Gastroesophageal sphincter (tissue), 4 donors: ENCODE measurements at regions not wholly inside any gene's neighbourhood (a gene's known extent, or its start where the extent isn't known, plus 50 kb on each side); places are given as distances from the start of the nearest gene placed in this dataset.
"Not testable (repeated sequence)": the region's sequence is repeated elsewhere in the genome, so short reads cannot be mapped to it uniquely, and the experiment has no call there.

ENCODE experiments used
- ATAC-seq: fragments of 150-250 bp; one replicate; pipeline ENCODE4 v1.9.1; 2016; ENCODE audit warnings: mild to moderate bottlenecking, moderate library complexity
- H3K27ac ChIP-seq, 4 donors: fragments of 200-600 bp; sonication (generic) in 3 of 4; 1 replicate in 3 of 4; 2 replicates in 1 of 4; pipeline ENCODE4 v1.5.1; 2016 to 2019
- H3K27me3 ChIP-seq: fragments of 200-600 bp; sonication (generic); one replicate; pipeline ENCODE4 v1.5.1; 2019
- H3K36me3 ChIP-seq, 2 donors: fragments of 200-600 bp; sonication (generic); one replicate each; pipeline ENCODE4 v1.5.1; 2019; ENCODE audit warnings: control low read depth in 1 of 2
- H3K4me1 ChIP-seq, 3 donors: fragments of 200-600 bp; sonication (generic); 1 replicate in 2 of 3; 2 replicates in 1 of 3; pipeline ENCODE4 v1.5.1; 2016 to 2019; ENCODE audit warnings: control low read depth in 2 of 3
- H3K4me3 ChIP-seq, 2 donors: fragments of 200-600 bp; sonication (generic); one replicate each; pipeline ENCODE4 v1.5.1; 2019; ENCODE audit warnings: mild to moderate bottlenecking in 1 of 2, moderate library complexity in 1 of 2
- H3K9me3 ChIP-seq, 3 donors: fragments of 200-600 bp; sonication (generic); one replicate each; pipeline ENCODE4 v1.5.1; 2017 to 2019; ENCODE audit warnings: control low read depth in 2 of 3
- CTCF ChIP-seq, 4 experiments: fragments of 200-600 bp in 2 of 4; fragments of 450-650 bp in 2 of 4; sonication (generic) in 1 of 4; IDR thresholded peaks; one replicate each; pipeline ENCODE4 v1.5.1; 2017 to 2019; ENCODE audit warnings: antibody characterized with exemption in 4 of 4, mild to moderate bottlenecking in 2 of 4, moderate library complexity in 2 of 4
- EP300 ChIP-seq: sonication (generic); formaldehyde crosslinking; IDR thresholded peaks from one replicate; pipeline ENCODE4 v1.6.1; 2017; ENCODE audit warnings: antibody characterized with exemption, mild to moderate bottlenecking
- POLR2A ChIP-seq, 2 donors: fragments of 450-650 bp; IDR thresholded peaks; one replicate each; pipeline ENCODE4 v1.6.1; 2017; ENCODE audit warnings: antibody characterized with exemption in 2 of 2, mild to moderate bottlenecking in 2 of 2, moderate library complexity in 1 of 2
- POLR2AphosphoS5 ChIP-seq: sonication (generic); formaldehyde crosslinking; IDR thresholded peaks from one replicate; pipeline ENCODE4 v1.6.1; 2017; ENCODE audit warnings: antibody characterized with exemption
- WGBS, 2 donors: methylation state at CpG; one replicate each; pipeline ENCODE4 v1.1.5; 2018; ENCODE audit warnings: low coverage in 1 of 2; 5-methylcytosine and 5-hydroxymethylcytosine counted together

GRCh38 chrX:115970718-115971117, 199.8 kb upstream of the AGTR2 start:
- no peaks in the 10 kb centered on the region for H3K36me3 ChIP-seq
- H3K9me3 ChIP-seq: no peaks in the 10 kb centered on the region
- no peak for TF ChIP-seq POLR2A (IDR thresholded peaks at IDR 0.05)
- 41 to 50% methylated on average over 2 of the region's 5 CpGs for WGBS, 2 donors
- no peak overlapping the region for H3K27ac ChIP-seq
- ATAC-seq: no peak
- no peaks in the 10 kb centered on the region for H3K4me1 ChIP-seq
- no peak overlapping the region for H3K4me3 ChIP-seq
- H3K27me3 ChIP-seq: no peaks in the 10 kb centered on the region

DNA sequence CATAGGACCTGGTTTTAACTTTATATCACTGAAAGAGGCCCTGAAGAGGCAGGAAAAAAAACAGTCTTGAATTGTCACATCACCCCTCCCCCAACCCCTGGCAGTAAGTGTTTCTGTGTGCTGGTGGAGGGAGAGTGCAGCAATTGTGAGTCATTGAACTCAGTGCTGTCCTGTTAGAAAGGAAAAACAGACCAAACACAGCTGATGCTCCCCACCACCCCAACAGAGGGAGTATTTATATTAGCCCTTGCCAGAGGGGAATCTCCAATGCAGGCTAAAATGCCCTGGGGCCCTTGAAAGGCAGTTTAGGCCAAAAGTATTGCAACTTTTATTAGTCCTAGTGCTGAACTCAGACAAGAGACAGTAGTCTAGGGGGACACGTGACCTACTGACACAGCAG, 197.8 kb upstream of the AGTR2 start:
- H3K27me3 ChIP-seq: no peaks in the 10 kb centered on the region
- no peaks in the 10 kb centered on the region for H3K36me3 ChIP-seq
- no peak for ATAC-seq
- no peak overlapping the region for H3K27ac ChIP-seq
- H3K4me1 ChIP-seq: no peaks in the 10 kb centered on the region
- no peak overlapping the region for H3K4me3 ChIP-seq
- no peaks in the 10 kb centered on the region for H3K9me3 ChIP-seq
- TF ChIP-seq POLR2A (IDR thresholded peaks at IDR 0.05): no peak
- no peak for TF ChIP-seq POLR2AphosphoS5
- 50% methylated on average over 1 of the region's 1 CpG; no CpG with 5 or more reads in 1 of the 2 donors for WGBS, 2 donors

- Histone ChIP-seq H3K36me3 (no peaks in the 10 kb centered on the region), H3K4me3 (no peak overlapping the region), H3K9me3 (no peaks in the 10 kb centered on the region), H3K4me1 (no peaks in the 10 kb centered on the region), H3K27me3 (no peaks in the 10 kb centered on the region), H3K27ac (no peak overlapping the region)
- ATAC-seq: no peak
- TF ChIP-seq CTCF (IDR thresholded peaks at IDR 0.05): no peak
- TF ChIP-seq POLR2AphosphoS5: no peak
- no peak for TF ChIP-seq POLR2A (IDR thresholded peaks at IDR 0.05)
- TF ChIP-seq EP300: no peak
- no CpG with 5 or more reads among the region's 2 CpGs for WGBS, 2 donors
Observed at GRCh38 chrX:115978068-115978467, 192.5 kb upstream of the AGTR2 start.

DNA sequence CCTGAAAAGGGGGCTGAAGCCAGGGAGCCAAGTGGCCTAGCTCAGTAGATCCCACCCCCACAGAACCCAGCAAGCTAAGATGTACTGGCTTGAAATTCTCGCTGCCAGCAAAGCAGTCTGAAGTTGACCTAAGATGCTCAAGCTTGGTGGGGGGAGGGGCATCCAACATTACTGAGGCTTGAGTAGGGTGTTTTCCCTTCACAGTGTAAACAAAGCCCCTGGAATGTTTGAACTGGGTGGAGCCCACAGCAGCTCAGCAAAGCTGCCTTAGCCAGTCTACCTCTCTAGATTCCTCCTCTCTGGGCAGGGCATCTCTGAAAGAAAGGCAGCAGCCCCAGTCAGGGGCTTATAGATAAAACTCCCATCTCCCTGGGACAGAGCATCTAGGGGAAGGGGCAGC, 187.4 kb upstream of the AGTR2 start:
- not testable (repeated sequence) for H3K4me3 ChIP-seq, H3K27ac ChIP-seq, H3K4me1 ChIP-seq, H3K9me3 ChIP-seq, H3K27me3 ChIP-seq, H3K36me3 ChIP-seq, ATAC-seq
- WGBS, 2 donors: no CpG with 5 or more reads among the region's 1 CpG

GRCh38 chrX:115987464-115987863, 183.1 kb upstream of the AGTR2 start:
- WGBS, 2 donors: 88% methylated on average over 1 of the region's 1 CpG; no CpG with 5 or more reads in 1 of the 2 donors
- H3K27me3 ChIP-seq, H3K36me3 ChIP-seq, H3K4me3 ChIP-seq, ATAC-seq, H3K4me1 ChIP-seq, H3K27ac ChIP-seq, H3K9me3 ChIP-seq: not testable (repeated sequence)

DNA sequence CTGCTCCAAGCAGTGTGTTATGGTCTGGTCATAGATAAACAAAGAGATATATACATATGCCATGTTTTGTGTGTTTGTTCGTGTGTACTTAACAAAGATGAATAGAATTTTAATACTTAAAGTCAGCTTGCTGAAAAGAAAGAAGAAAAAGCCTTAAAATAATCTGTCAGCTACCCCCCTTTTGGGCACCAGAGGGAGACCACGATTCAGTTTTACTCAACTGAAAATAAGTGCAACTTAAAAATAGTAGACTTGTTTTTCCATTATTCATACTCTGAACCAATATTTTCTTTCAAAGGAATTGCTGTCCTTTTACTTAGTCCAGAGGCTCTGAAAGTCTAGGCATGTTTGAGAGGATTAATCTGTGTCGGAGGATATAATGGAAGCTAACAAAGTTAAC, 181.7 kb upstream of the AGTR2 start:
- WGBS, 2 donors: 3 to 10% methylated on average over 3 of the region's 3 CpGs
- no peaks in the 10 kb centered on the region for H3K9me3 ChIP-seq
- H3K27ac ChIP-seq: no peak overlapping the region
- H3K4me1 ChIP-seq: no peaks in the 10 kb centered on the region
- TF ChIP-seq CTCF (IDR thresholded peaks at IDR 0.05) (no peak), POLR2AphosphoS5 (no peak), POLR2A (IDR thresholded peaks at IDR 0.05) (no peak), EP300 (no peak)
- H3K27me3 ChIP-seq: no peaks in the 10 kb centered on the region
- ATAC-seq: no peak
- no peaks in the 10 kb centered on the region for H3K36me3 ChIP-seq
- no peak overlapping the region for H3K4me3 ChIP-seq

DNA sequence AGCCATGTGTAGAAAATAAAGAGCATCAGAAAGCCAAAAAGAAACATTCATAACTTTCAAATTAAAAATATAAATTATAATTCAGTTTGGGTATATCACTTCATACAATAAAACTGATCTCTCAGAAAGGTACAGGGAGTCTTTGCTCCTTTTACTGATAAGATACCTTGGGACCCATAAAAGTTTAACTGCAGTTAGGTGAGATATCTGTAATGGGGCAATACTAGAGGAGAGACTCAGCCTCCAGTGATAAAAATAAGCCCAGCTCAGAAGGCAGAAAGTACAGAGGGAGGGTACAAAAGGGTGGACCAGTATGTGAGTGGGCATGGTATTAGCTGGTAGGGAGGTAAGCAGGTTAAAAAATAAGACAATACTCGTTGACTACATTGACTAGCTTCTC, 180.9 kb upstream of the AGTR2 start:
- Histone ChIP-seq H3K4me1 (no peaks in the 10 kb centered on the region), H3K27me3 (no peaks in the 10 kb centered on the region), H3K4me3 (no peak overlapping the region), H3K9me3 (no peaks in the 10 kb centered on the region), H3K27ac (no peak overlapping the region), H3K36me3 (no peaks in the 10 kb centered on the region)
- no peak for ATAC-seq
- whole genome bisulfite sequencing, 2 donors: 57 to 88% methylated on average over 1 of the region's 1 CpG
- TF ChIP-seq POLR2AphosphoS5 (no peak), CTCF (IDR thresholded peaks at IDR 0.05) (no peak), EP300 (no peak), POLR2A (IDR thresholded peaks at IDR 0.05) (no peak)
